ENCODE measurements at regions not wholly inside any gene's neighbourhood (a gene's known extent, or its start where the extent isn't known, plus 50 kb on each side); places are given as distances from the start of the nearest gene placed in this dataset.

DNA sequence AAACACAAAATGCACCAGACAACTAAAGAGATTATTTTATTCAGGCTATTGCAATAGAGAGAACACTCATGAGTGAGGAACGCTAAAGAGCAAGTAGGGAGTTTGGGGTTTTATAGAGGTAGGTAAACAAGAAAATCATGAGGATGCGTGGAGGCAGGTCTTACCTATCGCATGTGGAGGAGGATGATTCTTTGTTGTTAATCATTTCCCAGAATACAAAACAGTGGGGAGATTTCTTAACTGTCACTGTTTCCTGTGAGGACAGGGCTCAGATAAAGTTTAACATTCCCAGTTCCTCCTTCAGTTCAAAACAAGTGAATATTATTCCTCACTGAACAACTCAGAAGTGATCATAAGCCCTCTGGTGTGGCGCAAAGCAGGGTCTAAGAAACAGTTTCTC is 156.1 kb upstream of the MGAT5 start:
- DNase-seq (ENCODE audit: low read depth) = no peak
- H3K4me3 ChIP-seq (ENCODE audit: low read length) = no peak overlapping the region
- no peak for TF ChIP-seq CTCF (conservative IDR thresholded peaks at IDR 0.05; ENCODE audit: low read depth, low read length)

GRCh38 chr2:134098321-134098720 is 155.6 kb upstream of the MGAT5 start:
- H3K4me3 ChIP-seq (ENCODE audit: low read length) = no peak overlapping the region
- no peak for TF ChIP-seq CTCF (conservative IDR thresholded peaks at IDR 0.05; ENCODE audit: low read depth, low read length)
- no peak for DNase-seq (ENCODE audit: low read depth)

DNA sequence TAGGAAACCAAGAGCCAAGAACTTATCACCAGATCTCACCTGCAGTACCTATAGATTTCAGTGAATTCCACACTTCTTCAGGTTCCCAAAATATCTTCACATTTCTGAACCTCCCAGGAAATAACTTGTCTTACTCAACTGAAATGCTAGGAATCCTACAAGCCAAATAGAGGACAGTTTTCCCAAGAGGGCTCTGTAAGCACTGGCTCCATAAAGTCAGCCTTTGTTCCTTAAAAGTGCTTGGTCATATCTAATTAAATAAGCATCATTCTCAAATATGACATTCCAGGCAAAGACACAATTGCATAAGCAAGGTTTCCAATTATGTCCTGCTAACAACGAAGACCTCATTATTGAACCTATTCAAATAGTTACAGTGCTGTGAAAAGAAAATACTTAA is 154.6 kb upstream of the MGAT5 start:
- no peak for TF ChIP-seq CTCF (conservative IDR thresholded peaks at IDR 0.05; ENCODE audit: low read depth, low read length)
- H3K4me3 ChIP-seq (ENCODE audit: low read length) = no peak overlapping the region
- DNase-seq (ENCODE audit: low read depth) = no peak

DNA sequence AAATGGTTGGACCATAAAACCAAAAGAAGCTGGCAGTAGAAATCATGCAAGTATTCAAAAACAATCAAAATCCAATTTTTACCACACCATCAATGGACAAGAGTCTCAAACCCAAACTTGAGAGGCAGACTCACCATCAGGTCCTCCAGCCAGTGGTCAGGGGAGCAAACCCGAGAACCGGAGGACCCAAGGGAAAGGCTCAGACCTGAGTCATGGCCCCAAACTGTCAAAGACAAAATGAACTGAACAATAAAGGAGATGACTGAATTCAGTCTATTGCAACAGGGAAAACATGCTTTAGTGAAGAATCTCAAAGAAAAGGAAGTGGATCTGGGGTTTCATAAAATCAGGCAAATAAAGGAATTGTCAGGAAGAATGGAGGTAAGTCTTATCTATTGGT is 150.7 kb upstream of the MGAT5 start:
- TF ChIP-seq CTCF (conservative IDR thresholded peaks at IDR 0.05; ENCODE audit: low read depth, low read length) = no peak
- DNase-seq (ENCODE audit: low read depth) = no peak
- no peak overlapping the region for H3K4me3 ChIP-seq (ENCODE audit: low read length)

DNA sequence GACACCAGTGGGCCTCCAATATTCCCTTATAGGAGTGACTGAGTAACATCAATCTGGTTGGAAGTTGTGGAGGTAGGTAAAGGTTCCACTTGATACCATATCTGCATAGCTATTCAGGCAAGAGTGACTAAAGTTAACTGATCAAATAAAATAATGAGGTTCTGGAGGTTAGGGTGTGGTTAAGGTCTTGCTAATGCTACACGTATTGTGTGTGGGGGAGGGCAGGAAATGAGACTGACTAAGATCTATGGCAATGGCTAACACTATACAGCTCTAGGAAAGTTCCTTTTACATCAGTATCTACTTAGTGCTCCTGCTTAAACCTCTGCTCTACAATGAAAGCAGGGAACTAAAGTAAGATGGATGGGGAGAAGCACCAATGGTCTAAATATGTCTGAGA is 149.1 kb upstream of the MGAT5 start:
- no peak for TF ChIP-seq CTCF (conservative IDR thresholded peaks at IDR 0.05; ENCODE audit: low read depth, low read length)
- H3K4me3 ChIP-seq (ENCODE audit: low read length) = no peak overlapping the region
- DNase-seq (ENCODE audit: low read depth) = no peak

GRCh38 chr2:134107402-134107801 is 146.5 kb upstream of the MGAT5 start:
- no peak for DNase-seq (ENCODE audit: low read depth)
- no peak for TF ChIP-seq CTCF (conservative IDR thresholded peaks at IDR 0.05; ENCODE audit: low read depth, low read length)

DNA sequence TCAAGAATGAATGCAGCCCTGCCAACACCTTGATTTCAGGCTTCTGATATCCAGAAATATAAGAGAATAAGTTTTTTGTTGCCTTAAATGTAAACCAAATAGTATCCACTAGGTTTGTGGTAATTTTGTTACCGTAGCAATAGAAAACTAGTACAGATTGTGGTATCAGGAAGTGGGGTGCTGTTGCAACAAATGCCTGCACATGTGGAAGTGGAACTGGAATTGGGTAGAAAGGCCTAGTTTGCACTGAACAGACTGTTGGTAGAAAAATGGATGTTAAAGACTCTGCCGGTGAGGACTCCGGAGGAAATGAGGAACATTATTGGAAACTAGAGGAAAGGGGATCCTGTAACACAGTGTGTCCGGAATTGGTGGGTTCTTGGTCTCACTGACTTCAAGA is 145.8 kb upstream of the MGAT5 start:
- no peak for TF ChIP-seq CTCF (conservative IDR thresholded peaks at IDR 0.05; ENCODE audit: low read depth, low read length)
- no peak overlapping the region for H3K4me3 ChIP-seq (ENCODE audit: low read length)
- DNase-seq (ENCODE audit: low read depth) = no peak

More at GRCh38 chr2:134107402-134107801, 146.5 kb upstream of the MGAT5 start:
- no peak overlapping the region for H3K4me3 ChIP-seq (ENCODE audit: low read length)
